ENCODE measurements at regions not wholly inside any gene's neighbourhood (a gene's known extent, or its start where the extent isn't known, plus 50 kb on each side); places are given as distances from the start of the nearest gene placed in this dataset.

DNA sequence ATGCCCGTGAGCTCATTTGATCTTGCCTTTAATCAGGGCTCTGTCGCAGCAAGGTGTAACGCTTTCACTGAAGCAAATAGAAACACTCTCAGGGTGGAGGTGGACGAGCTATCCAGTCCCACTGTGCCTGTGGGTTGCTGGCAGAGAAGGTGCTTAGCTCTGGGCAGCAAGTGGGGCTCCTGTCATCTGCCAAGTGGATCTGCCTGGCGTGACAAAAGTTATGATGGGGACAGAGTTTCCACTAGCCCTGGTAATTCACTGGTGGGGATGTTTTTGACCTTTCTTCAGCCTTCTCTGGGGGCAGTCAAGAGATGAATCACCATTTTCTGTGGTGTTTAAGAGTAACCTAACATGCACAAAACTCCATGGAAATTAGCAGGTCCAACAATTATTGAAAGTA lies 71.3 kb upstream of the EDEM3 start:
- POLR2A ChIA-PET (ENCODE audit: partially characterized antibody): interaction anchor here (1.4 kb wide), 1 partner anchor 147 kb away, joined by 4 read pairs; no protein-coding TSS in a partner anchor

More for the DNA sequence above, 71.3 kb upstream of the EDEM3 start:
- no peak overlapping the region for H2BK5ac ChIP-seq (ENCODE audit: low read depth, low read length)
- H2BK120ac ChIP-seq (replicated peaks; ENCODE audit: low read depth, low read length): no peak overlapping the region
- no peak overlapping the region for H3K4me2 ChIP-seq (ENCODE audit: insufficient read depth in 1 of 2, low read depth in 2 of 2, low read length in 2 of 2)
- TF ChIP-seq FOSL1 (IDR thresholded peaks at IDR 0.05; ENCODE audit: insufficient read depth, low read depth, low read length): no peak
- TF ChIP-seq SAP30 (IDR thresholded peaks at IDR 0.05; ENCODE audit: insufficient read depth, insufficient replicate concordance, low read length): no peak
- TF ChIP-seq TEAD4 (IDR thresholded peaks at IDR 0.05; ENCODE audit: low read depth, low read length): no peak
- no peak for TF ChIP-seq TBP (IDR thresholded peaks at IDR 0.05; ENCODE audit: low read depth, low read length)
- no peak overlapping the region for H3K27ac ChIP-seq (ENCODE audit: low read depth, low read length)
- H3K23me2 ChIP-seq (ENCODE audit: low read depth, low read length): no peaks in the 10 kb centered on the region
- no peak overlapping the region for H3K9ac ChIP-seq (replicated peaks in 1 of 4; ENCODE audit: extremely low read depth in 1 of 4, low read depth in 3 of 4, low read length in 3 of 4)
- DNase-seq (ENCODE audit: low read depth in 1 of 2, low spot score in 2 of 2) (no peak), FAIRE-seq (no peak)
- H3K18ac ChIP-seq (ENCODE audit: extremely low read depth, low read length): no peak overlapping the region
- no peaks in the 10 kb centered on the region for H3K79me1 ChIP-seq (ENCODE audit: low read depth, low read length)
- no peaks in the 10 kb centered on the region for H3K9me3 ChIP-seq (ENCODE audit: insufficient read depth in 2 of 2, low read depth in 1 of 2, low read length in 1 of 2)
- H2BK15ac ChIP-seq (ENCODE audit: low read length): no peak overlapping the region
- no peak overlapping the region for H2BK20ac ChIP-seq (ENCODE audit: low read length)
- H3K56ac ChIP-seq (replicated peaks; ENCODE audit: insufficient read length, low read depth, low read length): no peak overlapping the region
- CTCF ChIA-PET (ENCODE audit: partially characterized antibody): interaction anchor here (0.6 kb wide), 1 partner anchor 133 kb away, joined by 3 read pairs; no protein-coding TSS in a partner anchor
- peaks cover 0 to 13% (median 0%) of the 10 kb centered on the region in 4 experiments; a peak in 2 of 8 replicates for H3K36me3 ChIP-seq (ENCODE audit: control insufficient read depth in 2 of 4, insufficient read depth in 4 of 4, low read length in 3 of 4)
- H2AK5ac ChIP-seq (ENCODE audit: low read depth, low read length): no peak overlapping the region
- no peak overlapping the region for H3K14ac ChIP-seq (ENCODE audit: insufficient read length)
- no peak overlapping the region for H4K8ac ChIP-seq (ENCODE audit: extremely low read depth, insufficient read depth, low read length)
- H4K5ac ChIP-seq (ENCODE audit: insufficient read length, low read depth, low read length): no peak overlapping the region
- no peaks in the 10 kb centered on the region for H3K27me3 ChIP-seq (replicated peaks in 1 of 4; ENCODE audit: control insufficient read depth in 3 of 4, extremely low read depth in 1 of 4, insufficient read depth in 3 of 4, low read length in 3 of 4)
- no peak overlapping the region for H2BK12ac ChIP-seq (ENCODE audit: low read depth, low read length)
- WGBS, 2 experiments (ENCODE audit: extremely low coverage in 1 of 2, insufficient coverage in 1 of 2, insufficient read length in 1 of 2, insufficient replicate concordance in 2 of 2, low coverage in 1 of 2, low lambda C conversion rate in 2 of 2, missing lambda C conversion rate in 1 of 2): 82% methylated on average over 5 of the region's 5 CpGs; no CpG with 5 or more reads in 1 of the 2 experiments
- no peak overlapping the region for H3K23ac ChIP-seq (ENCODE audit: insufficient read length)
- no peak overlapping the region for H3K4me3 ChIP-seq (ENCODE audit: extremely low read depth in 1 of 4, insufficient read depth in 2 of 4, low read depth in 3 of 4, low read length in 4 of 4)
- H3K4me1 ChIP-seq (replicated peaks in 1 of 4; ENCODE audit: control insufficient read depth in 3 of 4, insufficient read depth in 4 of 4, low read length in 3 of 4): no peaks in the 10 kb centered on the region
- no peak overlapping the region for H4K91ac ChIP-seq (replicated peaks; ENCODE audit: insufficient read length, low read length)
- H3K4ac ChIP-seq (replicated peaks; ENCODE audit: insufficient read length, low read depth, low read length): no peak overlapping the region
- H4K20me1 ChIP-seq (replicated peaks in 1 of 2; ENCODE audit: control insufficient read depth in 1 of 2, insufficient read depth in 2 of 2, low read length in 2 of 2): no peaks in the 10 kb centered on the region
- H3K79me2 ChIP-seq (ENCODE audit: control insufficient read depth in 1 of 2, insufficient read depth in 2 of 2, low read length in 2 of 2): no peaks in the 10 kb centered on the region
- H2AFZ ChIP-seq (ENCODE audit: low read length): no peak overlapping the region
